Mammary epithelial cell (primary cell): ENCODE measurements at regions not wholly inside any gene's neighbourhood (a gene's known extent, or its start where the extent isn't known, plus 50 kb on each side); places are given as distances from the start of the nearest gene placed in this dataset.

Source experiments
- EZH2 ChIP-seq: IDR thresholded peaks from 2 replicates; pipeline ENCODE4 v1.6.1; 2012; ENCODE audit warnings: low read length, inconsistent platforms, borderline replicate concordance
- TF ChIP-seq, protein P1 (sequence below), 2 donors: IDR thresholded peaks in 1 of 2; conservative IDR thresholded peaks in 1 of 2; 2 replicates each; pipeline ENCODE4 v1.5.1; 2011 to 2012; ENCODE audit warnings: inconsistent platforms in 2 of 2, low read length in 2 of 2, mild to moderate bottlenecking in 2 of 2, control low read depth in 1 of 2, low read depth in 1 of 2; ENCODE audit not compliant: insufficient read depth in 1 of 2; ENCODE audit errors: extremely low read depth in 1 of 2

DNA sequence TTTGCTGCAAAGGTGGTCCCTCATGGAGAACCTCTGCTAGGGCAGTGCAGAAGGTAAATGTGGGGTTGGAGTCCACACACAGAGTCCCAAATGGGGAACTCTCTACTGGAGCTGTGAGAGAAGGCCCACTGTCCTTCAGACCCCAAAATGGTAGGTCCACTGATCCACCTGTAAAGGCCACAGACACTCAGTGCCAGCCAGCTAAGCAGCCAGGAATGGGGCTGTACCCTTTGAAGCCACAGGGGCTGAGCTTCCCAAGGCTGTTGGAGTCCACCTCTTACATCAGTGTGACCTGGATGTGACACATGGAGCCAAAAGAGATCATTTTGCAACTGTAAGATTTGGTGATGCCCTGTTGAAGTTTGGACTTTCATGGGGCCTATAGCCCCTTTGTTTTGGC is 252.4 kb upstream of the GULP1 start:
- TF ChIP-seq, protein P1, sequence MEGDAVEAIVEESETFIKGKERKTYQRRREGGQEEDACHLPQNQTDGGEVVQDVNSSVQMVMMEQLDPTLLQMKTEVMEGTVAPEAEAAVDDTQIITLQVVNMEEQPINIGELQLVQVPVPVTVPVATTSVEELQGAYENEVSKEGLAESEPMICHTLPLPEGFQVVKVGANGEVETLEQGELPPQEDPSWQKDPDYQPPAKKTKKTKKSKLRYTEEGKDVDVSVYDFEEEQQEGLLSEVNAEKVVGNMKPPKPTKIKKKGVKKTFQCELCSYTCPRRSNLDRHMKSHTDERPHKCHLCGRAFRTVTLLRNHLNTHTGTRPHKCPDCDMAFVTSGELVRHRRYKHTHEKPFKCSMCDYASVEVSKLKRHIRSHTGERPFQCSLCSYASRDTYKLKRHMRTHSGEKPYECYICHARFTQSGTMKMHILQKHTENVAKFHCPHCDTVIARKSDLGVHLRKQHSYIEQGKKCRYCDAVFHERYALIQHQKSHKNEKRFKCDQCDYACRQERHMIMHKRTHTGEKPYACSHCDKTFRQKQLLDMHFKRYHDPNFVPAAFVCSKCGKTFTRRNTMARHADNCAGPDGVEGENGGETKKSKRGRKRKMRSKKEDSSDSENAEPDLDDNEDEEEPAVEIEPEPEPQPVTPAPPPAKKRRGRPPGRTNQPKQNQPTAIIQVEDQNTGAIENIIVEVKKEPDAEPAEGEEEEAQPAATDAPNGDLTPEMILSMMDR (conservative IDR thresholded peaks at IDR 0.05 in 1 of 2, IDR thresholded peaks at IDR 0.05 in 1 of 2; ENCODE audit: extremely low read depth in 1 of 2, insufficient read depth in 1 of 2, low read depth in 1 of 2, low read length in 2 of 2) = no peak
- TF ChIP-seq EZH2 = no peak
